ENCODE measurements at regions not wholly inside any gene's neighbourhood (a gene's known extent, or its start where the extent isn't known, plus 50 kb on each side); places are given as distances from the start of the nearest gene placed in this dataset.

DNA sequence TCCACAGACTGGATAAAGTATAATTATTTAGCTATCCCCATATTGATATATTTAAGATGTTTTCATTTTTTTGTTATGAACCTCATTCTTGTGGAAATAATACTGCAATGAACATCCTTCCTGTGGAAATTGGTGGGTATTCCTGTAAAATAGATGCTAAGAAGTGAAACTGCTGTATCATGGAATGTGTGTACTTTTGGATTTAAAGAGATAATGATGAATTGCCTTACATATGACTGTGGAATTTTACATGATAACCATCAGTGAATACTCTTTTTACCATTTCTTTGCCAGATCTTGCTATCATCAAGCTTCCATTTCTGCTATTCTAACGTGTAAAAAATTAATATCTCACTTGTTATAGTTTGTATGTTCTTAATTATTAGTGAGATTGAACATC, 847.9 kb downstream of the EFNA5 start:
- Histone ChIP-seq H3K4me3 (no peak overlapping the region), H3K27me3 (no peaks in the 10 kb centered on the region), H3K27ac (no peak overlapping the region), H3K4me1 (no peaks in the 10 kb centered on the region), H3K9me3 (no peaks in the 10 kb centered on the region), H3K36me3 (no peaks in the 10 kb centered on the region)
- intact Hi-C loops (cut with DNase I; ENCODE audit: low total_unique reads): no loop called here
- TF ChIP-seq, protein P1, sequence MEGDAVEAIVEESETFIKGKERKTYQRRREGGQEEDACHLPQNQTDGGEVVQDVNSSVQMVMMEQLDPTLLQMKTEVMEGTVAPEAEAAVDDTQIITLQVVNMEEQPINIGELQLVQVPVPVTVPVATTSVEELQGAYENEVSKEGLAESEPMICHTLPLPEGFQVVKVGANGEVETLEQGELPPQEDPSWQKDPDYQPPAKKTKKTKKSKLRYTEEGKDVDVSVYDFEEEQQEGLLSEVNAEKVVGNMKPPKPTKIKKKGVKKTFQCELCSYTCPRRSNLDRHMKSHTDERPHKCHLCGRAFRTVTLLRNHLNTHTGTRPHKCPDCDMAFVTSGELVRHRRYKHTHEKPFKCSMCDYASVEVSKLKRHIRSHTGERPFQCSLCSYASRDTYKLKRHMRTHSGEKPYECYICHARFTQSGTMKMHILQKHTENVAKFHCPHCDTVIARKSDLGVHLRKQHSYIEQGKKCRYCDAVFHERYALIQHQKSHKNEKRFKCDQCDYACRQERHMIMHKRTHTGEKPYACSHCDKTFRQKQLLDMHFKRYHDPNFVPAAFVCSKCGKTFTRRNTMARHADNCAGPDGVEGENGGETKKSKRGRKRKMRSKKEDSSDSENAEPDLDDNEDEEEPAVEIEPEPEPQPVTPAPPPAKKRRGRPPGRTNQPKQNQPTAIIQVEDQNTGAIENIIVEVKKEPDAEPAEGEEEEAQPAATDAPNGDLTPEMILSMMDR (IDR thresholded peaks at IDR 0.05): no peak
- no peak for DNase-seq

DNA sequence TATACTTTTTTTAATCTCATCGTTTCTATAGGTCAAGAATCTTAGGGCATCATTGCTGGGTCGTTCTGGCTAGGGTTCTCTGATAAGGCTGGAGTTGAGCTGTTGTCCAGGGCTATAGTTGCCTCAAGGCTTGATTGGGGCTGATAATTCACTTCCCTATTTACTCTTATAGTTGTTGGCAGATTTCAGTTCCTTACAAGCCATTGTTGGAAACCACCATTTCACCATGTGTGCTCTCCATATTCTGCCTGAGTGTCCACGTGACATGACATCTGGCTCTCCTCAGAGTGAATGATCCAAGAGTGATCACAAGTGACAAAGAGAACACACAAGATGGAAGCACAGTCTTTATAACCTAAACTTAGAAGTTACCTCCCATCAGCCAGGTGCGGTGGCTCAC, 852.2 kb downstream of the EFNA5 start:
- no peak overlapping the region for H3K27ac ChIP-seq
- H3K4me3 ChIP-seq: no peak overlapping the region
- no peaks in the 10 kb centered on the region for H3K27me3 ChIP-seq
- no peaks in the 10 kb centered on the region for H3K36me3 ChIP-seq
- no peaks in the 10 kb centered on the region for H3K9me3 ChIP-seq
- no peak for DNase-seq
- H3K4me1 ChIP-seq: no peaks in the 10 kb centered on the region
- intact Hi-C loops (cut with DNase I; ENCODE audit: low total_unique reads): no loop called here
- TF ChIP-seq, protein P1 (IDR thresholded peaks at IDR 0.05): no peak

DNA sequence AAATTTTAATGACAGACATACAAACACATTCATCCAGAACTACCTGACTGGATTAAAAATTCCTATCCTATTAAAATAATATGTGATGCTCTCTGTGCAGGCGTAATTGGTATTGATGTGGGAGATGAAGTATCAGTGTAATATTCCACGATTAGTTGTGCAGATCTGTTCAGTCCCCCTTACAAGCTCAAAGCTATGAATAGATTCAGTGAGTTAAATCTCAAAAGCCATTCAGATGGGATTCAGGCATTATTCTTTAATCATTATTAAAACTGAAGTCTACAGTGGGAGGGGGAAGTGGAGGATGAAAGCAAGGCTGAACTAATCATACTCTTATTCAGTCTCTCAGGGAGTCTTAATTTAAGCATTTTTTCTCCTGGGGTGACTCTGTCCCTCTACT, 855.8 kb downstream of the EFNA5 start:
- Histone ChIP-seq H3K36me3 (no peaks in the 10 kb centered on the region), H3K4me3 (no peak overlapping the region), H3K27ac (no peak overlapping the region), H3K4me1 (no peaks in the 10 kb centered on the region), H3K9me3 (no peaks in the 10 kb centered on the region), H3K27me3 (no peaks in the 10 kb centered on the region)
- TF ChIP-seq, protein P1 (IDR thresholded peaks at IDR 0.05): no peak
- intact Hi-C loops (cut with DNase I; ENCODE audit: low total_unique reads): no loop called here
- no peak for DNase-seq

DNA sequence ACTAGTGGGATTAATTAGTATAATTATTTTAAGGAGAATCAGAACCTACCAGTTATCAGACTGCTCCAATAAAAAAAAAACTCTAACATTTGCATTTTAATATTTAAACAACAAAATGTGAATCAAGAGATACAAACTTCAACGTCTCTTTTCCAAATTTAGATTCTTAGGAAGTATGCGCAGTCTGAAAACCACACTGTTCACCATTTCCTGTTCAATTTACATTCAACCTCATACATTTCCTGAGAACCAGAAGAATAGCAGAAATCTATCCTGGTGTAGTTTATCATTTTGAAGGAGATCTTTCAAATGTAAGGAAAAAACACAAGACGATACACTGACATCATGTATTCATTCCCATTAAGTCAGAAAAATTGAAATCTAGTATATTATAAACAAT, 869.2 kb downstream of the EFNA5 start:
- H3K36me3 ChIP-seq: no peaks in the 10 kb centered on the region
- no peaks in the 10 kb centered on the region for H3K27me3 ChIP-seq
- no peaks in the 10 kb centered on the region for H3K4me1 ChIP-seq
- H3K27ac ChIP-seq: no peak overlapping the region
- TF ChIP-seq, protein P1 (IDR thresholded peaks at IDR 0.05): no peak
- no peak for DNase-seq
- intact Hi-C loops (cut with DNase I; ENCODE audit: low total_unique reads): no loop called here
- H3K9me3 ChIP-seq: no peaks in the 10 kb centered on the region
- H3K4me3 ChIP-seq: no peak overlapping the region

DNA sequence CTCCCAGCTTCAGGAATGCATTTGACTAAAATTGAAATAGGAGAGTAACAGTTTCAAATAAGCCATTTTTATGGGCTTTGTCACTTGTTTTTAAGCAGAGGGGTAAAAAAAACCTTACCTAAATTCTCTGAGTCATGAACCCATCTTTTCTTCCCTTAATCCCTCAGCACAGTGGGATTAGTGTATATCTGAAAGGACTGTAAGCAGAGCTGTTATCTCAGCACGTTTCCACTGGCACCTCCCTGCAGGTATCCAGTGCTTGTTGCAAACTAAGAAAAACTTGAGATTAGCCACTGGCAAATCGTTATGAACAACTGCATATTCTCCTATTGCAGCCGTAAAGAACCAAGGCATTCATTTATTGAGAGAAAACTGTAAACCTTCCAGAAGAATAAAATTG, 872.7 kb downstream of the EFNA5 start:
- Histone ChIP-seq H3K27me3 (no peaks in the 10 kb centered on the region), H3K36me3 (no peaks in the 10 kb centered on the region), H3K9me3 (no peaks in the 10 kb centered on the region), H3K4me3 (no peak overlapping the region), H3K27ac (no peak overlapping the region), H3K4me1 (no peaks in the 10 kb centered on the region)
- DNase-seq: no peak
- intact Hi-C loops (cut with DNase I; ENCODE audit: low total_unique reads): no loop called here
- TF ChIP-seq, protein P1 (IDR thresholded peaks at IDR 0.05): no peak

DNA sequence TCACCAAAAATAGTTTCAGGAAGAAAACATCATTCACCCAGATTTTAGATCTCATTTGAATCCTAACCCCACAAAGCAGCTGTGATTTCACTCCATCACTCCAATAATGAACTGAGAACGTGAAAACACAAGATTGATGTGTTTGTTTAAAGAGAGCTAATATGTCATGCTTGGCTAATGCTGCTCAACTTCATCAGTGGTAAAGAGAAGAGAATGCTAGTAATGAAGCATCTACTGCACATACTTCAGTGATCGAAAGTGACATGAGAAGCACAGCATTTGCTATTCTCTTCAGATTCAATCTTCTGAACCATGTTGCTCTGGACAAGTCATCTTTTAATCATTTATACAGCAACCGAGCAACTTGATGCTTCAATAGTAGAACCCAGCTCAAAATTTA, 874.7 kb downstream of the EFNA5 start:
- H3K4me1 ChIP-seq: no peaks in the 10 kb centered on the region
- H3K9me3 ChIP-seq: no peaks in the 10 kb centered on the region
- intact Hi-C loops (cut with DNase I; ENCODE audit: low total_unique reads): no loop called here
- TF ChIP-seq, protein P1 (IDR thresholded peaks at IDR 0.05): no peak
- H3K4me3 ChIP-seq: no peak overlapping the region
- no peak overlapping the region for H3K27ac ChIP-seq
- no peaks in the 10 kb centered on the region for H3K36me3 ChIP-seq
- no peaks in the 10 kb centered on the region for H3K27me3 ChIP-seq
- DNase-seq: no peak
